GM20000 (cell line): ENCODE measurements at regions not wholly inside any gene's neighbourhood (a gene's known extent, or its start where the extent isn't known, plus 50 kb on each side); places are given as distances from the start of the nearest gene placed in this dataset.

Source experiments
- DNase-seq: peaks from one replicate; pipeline ENCODE4 v3.0.0; 2012; ENCODE audit warnings: low spot score
- TF ChIP-seq, protein P1 (sequence below): IDR thresholded peaks from 2 replicates; pipeline ENCODE4 v1.5.1; 2012; ENCODE audit warnings: mild to moderate bottlenecking, control low read depth; ENCODE audit errors: extremely low read depth, missing control alignments

DNA sequence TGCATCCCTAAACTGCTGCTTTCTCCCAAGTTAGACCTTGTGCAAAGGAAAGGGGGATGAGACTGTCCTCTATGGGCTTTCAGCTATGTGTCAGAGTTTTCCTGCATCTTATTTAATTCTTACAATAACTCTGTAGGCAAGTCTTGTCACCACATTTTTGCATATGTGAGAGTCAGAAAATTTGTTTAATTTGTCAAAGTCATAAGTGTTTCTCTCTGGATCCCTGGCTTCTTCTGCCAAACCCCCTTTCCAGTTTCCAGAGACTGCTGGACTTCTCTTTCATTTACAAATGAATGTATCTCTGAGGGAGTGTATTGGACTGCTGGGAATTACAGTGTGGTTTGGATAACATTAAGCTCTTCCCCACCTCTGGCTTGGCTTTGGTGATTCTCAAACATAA is 877.6 kb upstream of the SEL1L start:
- TF ChIP-seq, protein P1, sequence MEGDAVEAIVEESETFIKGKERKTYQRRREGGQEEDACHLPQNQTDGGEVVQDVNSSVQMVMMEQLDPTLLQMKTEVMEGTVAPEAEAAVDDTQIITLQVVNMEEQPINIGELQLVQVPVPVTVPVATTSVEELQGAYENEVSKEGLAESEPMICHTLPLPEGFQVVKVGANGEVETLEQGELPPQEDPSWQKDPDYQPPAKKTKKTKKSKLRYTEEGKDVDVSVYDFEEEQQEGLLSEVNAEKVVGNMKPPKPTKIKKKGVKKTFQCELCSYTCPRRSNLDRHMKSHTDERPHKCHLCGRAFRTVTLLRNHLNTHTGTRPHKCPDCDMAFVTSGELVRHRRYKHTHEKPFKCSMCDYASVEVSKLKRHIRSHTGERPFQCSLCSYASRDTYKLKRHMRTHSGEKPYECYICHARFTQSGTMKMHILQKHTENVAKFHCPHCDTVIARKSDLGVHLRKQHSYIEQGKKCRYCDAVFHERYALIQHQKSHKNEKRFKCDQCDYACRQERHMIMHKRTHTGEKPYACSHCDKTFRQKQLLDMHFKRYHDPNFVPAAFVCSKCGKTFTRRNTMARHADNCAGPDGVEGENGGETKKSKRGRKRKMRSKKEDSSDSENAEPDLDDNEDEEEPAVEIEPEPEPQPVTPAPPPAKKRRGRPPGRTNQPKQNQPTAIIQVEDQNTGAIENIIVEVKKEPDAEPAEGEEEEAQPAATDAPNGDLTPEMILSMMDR: no peak
- no peak for DNase-seq

DNA sequence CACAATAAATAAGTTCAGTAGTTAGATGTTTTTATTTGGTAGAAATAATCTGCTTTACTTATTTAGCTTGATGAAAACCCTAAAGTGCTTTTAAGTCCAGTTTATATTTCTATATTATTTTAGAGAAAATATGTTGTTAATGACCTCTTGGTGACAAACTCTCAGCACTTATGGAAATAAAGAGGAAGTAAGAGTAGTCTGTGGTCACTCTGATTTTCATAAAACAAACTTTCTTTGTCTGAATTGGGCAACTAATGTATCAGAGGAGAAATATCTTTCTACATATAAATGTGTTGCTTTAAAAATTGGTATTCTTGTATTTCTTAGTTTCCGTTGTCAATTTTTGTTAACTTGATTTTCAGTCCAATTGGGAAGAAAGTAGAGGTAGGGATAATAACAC is 878.9 kb upstream of the SEL1L start:
- TF ChIP-seq, protein P1: no peak
- no peak for DNase-seq

DNA sequence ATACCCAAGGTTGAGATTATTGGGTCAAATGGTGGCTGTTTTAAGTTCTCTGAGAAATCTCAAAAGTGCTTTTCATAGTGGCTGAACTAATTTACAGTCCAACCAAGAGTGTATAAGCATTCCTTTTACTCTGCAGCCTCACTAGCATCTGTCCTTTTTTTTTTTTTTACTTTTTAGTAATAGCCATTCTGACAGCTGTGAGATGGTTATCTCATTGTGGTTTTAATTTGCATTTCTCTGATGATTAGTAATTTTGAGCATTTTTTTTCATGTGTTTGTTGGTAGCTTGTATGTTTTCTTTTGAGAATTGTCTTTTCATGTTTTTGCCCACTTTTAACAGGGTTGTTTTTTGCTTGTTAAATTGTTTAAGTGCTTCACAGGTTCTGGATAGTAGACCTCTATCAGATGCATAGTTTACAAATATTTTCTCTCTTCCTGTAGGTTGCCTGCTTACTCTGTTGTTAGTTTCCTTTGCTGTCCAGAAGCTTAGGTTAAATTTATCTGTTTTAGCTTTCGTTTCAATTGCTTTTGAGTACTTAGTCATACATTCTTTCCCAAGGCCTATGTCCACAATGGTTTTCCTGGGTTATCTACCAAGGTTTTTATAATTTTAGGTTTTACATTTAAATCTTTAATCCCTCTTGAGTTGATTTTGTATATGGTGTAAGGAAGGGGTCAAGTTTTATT is 881.3 kb upstream of the SEL1L start:
- TF ChIP-seq, protein P1: no peak
- DNase-seq: no peak

DNA sequence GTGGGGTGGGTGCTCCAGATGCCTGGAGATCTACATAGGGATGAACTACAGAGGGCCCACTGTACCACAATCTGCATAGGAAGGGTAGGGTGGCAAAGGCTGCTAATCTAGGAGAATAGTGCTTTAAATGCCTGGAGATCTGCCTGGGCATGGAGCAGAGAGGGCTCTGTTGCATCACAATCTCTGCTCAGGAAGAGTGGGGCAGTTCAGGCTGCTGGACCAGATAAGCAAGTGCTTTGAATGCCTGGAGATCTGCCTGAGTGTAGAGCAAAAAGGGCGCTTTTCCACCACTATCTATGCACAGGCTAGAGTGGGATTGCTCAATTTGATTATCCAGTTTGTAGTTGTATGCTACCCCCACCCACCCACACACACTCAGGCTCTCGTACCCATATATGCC is 886.3 kb upstream of the SEL1L start:
- TF ChIP-seq, protein P1: no peak
- DNase-seq: no peak

DNA sequence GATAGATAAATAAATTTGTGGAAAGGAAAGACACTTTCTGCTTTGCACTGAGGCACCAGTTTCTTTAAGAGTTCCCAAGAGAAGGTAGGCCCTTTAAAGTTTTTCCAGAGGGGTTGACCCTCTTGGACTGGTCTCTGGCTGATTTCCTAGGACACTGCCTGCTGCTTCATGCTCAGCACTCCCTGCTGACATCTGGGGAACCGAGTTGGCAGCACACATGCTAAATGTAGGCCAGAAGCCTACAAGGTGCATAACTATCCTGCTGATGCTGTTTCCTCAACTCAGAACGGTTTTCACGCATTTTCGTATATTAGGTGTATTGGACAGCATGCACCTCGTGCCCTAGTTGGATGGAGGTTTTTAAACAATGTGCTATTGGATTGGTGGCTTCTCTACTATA is 887.2 kb upstream of the SEL1L start:
- DNase-seq: no peak
- TF ChIP-seq, protein P1: no peak

DNA sequence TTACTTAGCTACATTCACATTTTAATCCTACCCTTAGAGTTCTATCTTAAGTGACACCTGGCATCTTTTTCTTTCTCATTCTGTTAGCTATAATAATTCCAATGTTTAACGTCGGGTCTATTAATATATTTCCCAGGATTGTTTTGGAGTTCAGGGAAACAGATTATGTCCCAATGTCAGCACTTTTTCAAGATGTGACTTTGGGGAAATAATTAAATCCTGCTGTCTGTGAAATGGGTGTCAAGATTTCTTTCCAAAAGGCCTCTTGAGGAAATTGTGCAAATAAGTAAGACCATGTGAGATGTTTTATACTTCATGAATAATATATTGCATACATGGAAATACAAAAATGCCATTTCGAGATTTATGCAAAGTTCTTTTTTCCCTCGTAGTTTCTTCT is 887.6 kb upstream of the SEL1L start:
- no peak for DNase-seq
- TF ChIP-seq, protein P1: no peak

DNA sequence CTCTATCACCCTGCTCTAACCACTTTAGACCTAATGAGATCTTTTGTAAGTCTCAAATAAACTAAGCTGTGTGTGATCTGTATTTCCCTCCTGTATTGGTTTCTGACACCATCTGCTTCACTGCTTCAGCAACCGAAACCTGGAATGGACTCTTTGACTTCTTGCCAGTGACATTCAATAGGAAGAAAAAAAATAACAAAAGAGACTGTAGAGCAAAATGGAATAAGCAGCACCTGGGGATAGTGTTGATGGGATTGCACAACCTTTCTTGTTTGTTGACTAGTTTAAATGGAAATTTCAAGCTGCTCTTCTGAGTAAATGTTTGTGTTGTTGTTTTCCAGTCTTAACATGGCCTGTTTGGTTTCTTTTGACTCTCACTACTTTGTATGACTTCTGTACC is 888.6 kb upstream of the SEL1L start:
- TF ChIP-seq, protein P1: no peak
- DNase-seq: no peak
